DND-41 (cell line): ENCODE measurements at regions not wholly inside any gene's neighbourhood (a gene's known extent, or its start where the extent isn't known, plus 50 kb on each side); places are given as distances from the start of the nearest gene placed in this dataset.
"Not testable (repeated sequence)": the region's sequence is repeated elsewhere in the genome, so short reads cannot be mapped to it uniquely, and the experiment has no call there.

Experiments used
- CTCF ChIP-seq: IDR thresholded peaks from 2 replicates; pipeline ENCODE4 v1.5.1; 2012; ENCODE audit warnings: borderline replicate concordance, low read length, moderate library complexity, mild to moderate bottlenecking; ENCODE audit not compliant: poor library complexity, severe bottlenecking; ENCODE audit errors: extremely low read depth
- EZH2 ChIP-seq: IDR thresholded peaks from 3 replicates; pipeline ENCODE4 v1.6.1; 2012; ENCODE audit warnings: borderline replicate concordance, low read depth, mild to moderate bottlenecking, moderate library complexity, low read length, inconsistent platforms; ENCODE audit not compliant: severe bottlenecking

- TF ChIP-seq CTCF, EZH2: not testable (repeated sequence)
Measured at GRCh38 chr2:48233824-48234223, 80.7 kb upstream of the FOXN2 start.
